Retinal pigment epithelial cell (primary cell): ENCODE measurements at regions not wholly inside any gene's neighbourhood (a gene's known extent, or its start where the extent isn't known, plus 50 kb on each side); places are given as distances from the start of the nearest gene placed in this dataset.

Experiments used
- DNase-seq: peaks from one replicate; pipeline ENCODE4 v3.0.0-alpha.2; 2010; ENCODE audit warnings: low read depth
- H3K4me3 ChIP-seq: 2 replicates; pipeline ENCODE4 v1.5.1; 2011; ENCODE audit warnings: mild to moderate bottlenecking, low read length, control low read depth, moderate library complexity
- TF ChIP-seq, protein P1 (sequence below): conservative IDR thresholded peaks from 2 replicates; pipeline ENCODE4 v1.5.1; 2011; ENCODE audit warnings: low read depth, low read length, control low read depth, inconsistent platforms

DNA sequence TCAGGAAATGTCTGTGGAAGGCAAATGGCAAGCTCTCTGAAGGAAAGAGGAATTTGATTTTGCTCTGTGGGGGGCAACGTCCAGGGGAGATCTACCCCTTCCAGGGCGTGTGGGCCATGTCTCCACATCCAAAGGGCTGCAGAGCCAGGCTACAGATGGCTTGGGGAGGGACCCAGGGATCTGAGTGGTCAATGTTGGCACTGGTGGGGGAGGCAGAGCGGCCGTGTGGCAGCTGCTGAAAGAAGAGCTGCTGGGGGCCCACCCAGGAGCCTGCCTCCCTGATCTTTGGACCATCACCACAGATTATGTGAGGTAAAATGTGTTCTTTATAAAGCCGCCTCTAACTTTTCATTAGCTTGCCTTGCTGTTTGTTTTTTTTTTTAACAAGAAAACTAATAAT is 144.1 kb downstream of the HERPUD2 start:
- TF ChIP-seq, protein P1, sequence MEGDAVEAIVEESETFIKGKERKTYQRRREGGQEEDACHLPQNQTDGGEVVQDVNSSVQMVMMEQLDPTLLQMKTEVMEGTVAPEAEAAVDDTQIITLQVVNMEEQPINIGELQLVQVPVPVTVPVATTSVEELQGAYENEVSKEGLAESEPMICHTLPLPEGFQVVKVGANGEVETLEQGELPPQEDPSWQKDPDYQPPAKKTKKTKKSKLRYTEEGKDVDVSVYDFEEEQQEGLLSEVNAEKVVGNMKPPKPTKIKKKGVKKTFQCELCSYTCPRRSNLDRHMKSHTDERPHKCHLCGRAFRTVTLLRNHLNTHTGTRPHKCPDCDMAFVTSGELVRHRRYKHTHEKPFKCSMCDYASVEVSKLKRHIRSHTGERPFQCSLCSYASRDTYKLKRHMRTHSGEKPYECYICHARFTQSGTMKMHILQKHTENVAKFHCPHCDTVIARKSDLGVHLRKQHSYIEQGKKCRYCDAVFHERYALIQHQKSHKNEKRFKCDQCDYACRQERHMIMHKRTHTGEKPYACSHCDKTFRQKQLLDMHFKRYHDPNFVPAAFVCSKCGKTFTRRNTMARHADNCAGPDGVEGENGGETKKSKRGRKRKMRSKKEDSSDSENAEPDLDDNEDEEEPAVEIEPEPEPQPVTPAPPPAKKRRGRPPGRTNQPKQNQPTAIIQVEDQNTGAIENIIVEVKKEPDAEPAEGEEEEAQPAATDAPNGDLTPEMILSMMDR = no peak
- no peak overlapping the region for H3K4me3 ChIP-seq

DNA sequence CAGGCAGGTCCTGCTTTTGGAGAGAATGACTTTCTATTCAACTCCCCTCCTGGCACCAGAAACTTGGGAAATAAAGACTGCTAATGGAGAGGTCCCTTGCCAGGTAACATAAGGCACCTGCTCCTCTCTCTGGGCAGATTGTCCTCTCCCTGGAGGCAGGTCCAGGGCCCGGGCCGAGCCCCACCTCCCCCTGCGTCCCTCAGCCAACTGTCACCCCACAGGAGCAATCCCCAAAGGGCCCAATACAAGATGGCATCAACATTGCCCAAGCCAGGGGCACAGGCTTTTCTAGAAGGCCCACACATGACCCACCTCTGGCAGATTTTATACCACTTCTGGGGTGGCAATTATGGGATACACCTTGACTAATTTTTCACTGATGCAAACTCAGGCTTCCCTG is 145.2 kb downstream of the HERPUD2 start:
- TF ChIP-seq, protein P1 = no peak
- no peak for DNase-seq
- H3K4me3 ChIP-seq = no peak overlapping the region

More for the DNA sequence above, 144.1 kb downstream of the HERPUD2 start:
- DNase-seq = no peak

DNA sequence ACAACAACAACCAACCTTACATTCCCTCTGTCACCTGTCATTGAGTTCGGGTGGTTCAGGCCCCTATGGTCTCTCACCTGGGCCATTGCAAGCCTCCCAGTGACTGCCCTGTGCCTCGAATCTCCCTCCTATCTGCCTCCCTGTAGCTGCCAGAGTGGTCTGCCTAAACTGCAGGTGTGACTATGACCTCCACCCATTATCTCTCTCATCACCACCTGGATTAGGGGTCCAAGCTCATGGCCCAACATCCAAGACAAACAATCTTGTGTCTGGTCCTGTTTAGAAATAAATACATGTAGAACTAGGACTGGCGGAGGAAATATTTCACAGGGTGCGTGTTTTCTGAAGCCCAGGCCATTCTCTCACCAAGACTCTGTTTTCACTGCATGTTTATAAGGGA is 146.6 kb downstream of the HERPUD2 start:
- no peak overlapping the region for H3K4me3 ChIP-seq
- DNase-seq = no peak
- TF ChIP-seq, protein P1 = no peak

DNA sequence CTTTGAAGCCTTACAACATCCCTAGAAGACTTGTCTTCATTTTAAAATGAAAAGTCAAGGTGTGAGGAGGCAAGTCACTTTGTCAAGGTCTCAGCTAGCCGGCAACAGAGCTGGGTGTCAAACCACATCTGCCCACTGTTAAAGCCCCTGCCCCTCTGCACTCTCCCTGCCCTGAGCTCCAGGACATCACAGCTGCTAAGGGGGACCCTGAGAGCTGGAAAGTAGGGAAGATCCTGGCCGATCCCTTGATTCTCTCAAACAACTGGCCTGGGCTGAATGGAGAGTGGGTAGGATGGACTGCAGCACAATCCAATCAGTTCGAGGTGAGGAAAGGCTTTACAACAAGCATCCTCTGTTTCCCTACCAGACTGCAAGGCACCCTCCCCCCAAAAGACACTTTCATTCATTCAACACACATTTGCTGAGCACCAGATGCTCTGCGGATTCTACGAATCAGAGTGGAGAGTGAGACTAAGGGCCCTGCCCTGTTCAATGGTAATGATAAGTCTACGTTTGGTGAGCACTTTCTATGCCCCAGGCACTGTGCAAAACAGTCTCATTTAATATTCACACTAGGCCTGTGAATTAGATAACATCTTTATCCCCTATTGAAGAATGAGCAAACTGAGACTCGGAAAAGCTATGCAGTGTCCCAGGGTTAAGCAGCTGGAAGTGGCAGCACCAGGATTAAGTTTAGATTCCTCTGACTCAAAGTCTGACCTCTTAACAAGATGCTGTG is 148.1 kb downstream of the HERPUD2 start:
- no peak for DNase-seq
- H3K4me3 ChIP-seq = no peak overlapping the region
- TF ChIP-seq, protein P1 = no peak

DNA sequence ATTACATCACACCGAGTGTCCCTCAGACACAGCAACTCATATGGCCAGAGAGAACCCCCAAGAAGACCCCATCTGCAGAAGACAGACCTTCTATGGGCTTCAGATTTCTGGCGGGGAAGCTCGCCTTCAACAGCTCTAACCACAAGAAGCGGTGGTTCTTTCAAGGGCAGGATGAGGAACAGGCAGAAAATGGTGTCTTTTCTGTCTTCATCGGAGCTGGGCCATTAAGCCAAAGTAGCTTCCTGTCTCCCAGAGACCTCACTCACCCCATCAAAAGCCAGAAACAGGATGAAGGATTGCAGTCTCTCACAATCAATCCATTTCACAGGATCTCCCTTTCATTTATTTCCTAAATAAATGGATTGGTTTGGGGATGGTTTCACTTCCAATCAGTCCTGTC is 149.1 kb downstream of the HERPUD2 start:
- no peak for DNase-seq
- TF ChIP-seq, protein P1 = no peak
- H3K4me3 ChIP-seq = no peak overlapping the region

DNA sequence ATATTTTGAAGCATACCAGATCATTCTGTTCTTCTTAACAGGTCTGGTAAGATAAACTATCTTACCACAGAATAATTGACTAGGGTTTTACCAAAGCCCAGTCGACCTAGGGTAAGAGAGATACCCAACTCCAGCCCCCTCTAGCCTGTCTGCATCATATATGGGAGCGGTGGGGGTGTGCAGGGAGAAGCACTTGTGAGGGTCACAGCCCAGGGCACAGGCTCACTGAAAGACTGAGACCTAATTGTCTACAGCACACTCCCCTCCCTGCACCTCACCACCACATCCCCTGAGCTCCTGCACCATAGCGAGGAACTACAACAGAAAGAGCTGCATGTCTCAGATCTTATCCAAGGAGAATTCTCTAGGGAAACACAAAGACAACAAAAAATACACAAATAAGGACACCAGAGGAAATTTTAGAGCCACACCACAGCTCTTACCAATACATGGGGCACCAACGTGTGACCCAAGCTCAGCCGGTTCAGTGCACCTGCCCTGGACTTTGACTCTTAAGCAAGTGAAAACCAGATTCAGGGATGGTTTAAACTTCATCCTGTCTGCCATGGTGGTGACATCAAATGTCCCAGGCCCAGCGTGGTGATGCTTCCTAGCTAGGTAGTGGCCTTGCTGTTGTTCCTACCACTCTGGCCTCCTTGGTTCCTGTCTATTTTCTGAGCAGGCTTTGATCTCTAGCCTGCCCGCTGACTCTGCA is 150.8 kb downstream of the HERPUD2 start:
- DNase-seq = no peak
- H3K4me3 ChIP-seq = no peak overlapping the region
- TF ChIP-seq, protein P1 = no peak
